HG03354 (cell line): ENCODE measurements at regions not wholly inside any gene's neighbourhood (a gene's known extent, or its start where the extent isn't known, plus 50 kb on each side); places are given as distances from the start of the nearest gene placed in this dataset.

ENCODE experiments used
- ATAC-seq: cut with Tn5 transposase; IDR thresholded peaks from one replicate; pipeline ENCODE4 v1.9.1; 2021; ENCODE audit warnings: mild to moderate bottlenecking; ENCODE audit not compliant: unreplicated experiment, poor library complexity, severe bottlenecking

GRCh38 chr20:24718277-24718676 lies 230.8 kb upstream of the CST7 start:
- no peak for ATAC-seq

- no peak for ATAC-seq
Measured at GRCh38 chr20:24718696-24719095, 230.4 kb upstream of the CST7 start.

- no peak for ATAC-seq
Measured at GRCh38 chr20:24720957-24721356, 228.1 kb upstream of the CST7 start.

- no peak for ATAC-seq
Measured at GRCh38 chr20:24721891-24722568, 227.0 kb upstream of the CST7 start.

GRCh38 chr20:24722586-24722985 lies 226.5 kb upstream of the CST7 start:
- no peak for ATAC-seq

- no peak for ATAC-seq
Measured at GRCh38 chr20:24723186-24723585, 225.9 kb upstream of the CST7 start.

- no peak for ATAC-seq
Measured at GRCh38 chr20:24723647-24724352, 225.3 kb upstream of the CST7 start.

GRCh38 chr20:24724982-24725533 lies 224.0 kb upstream of the CST7 start:
- ATAC-seq: no peak

- no peak for ATAC-seq
Measured at GRCh38 chr20:24727795-24728194, 221.3 kb upstream of the CST7 start.

- ATAC-seq: no peak
Measured at GRCh38 chr20:24729896-24730605, 219.0 kb upstream of the CST7 start.

- ATAC-seq: no peak
Measured at GRCh38 chr20:24730750-24731149, 218.3 kb upstream of the CST7 start.

GRCh38 chr20:24731312-24731711 lies 217.8 kb upstream of the CST7 start:
- no peak for ATAC-seq

GRCh38 chr20:24732076-24732475 lies 217.0 kb upstream of the CST7 start:
- no peak for ATAC-seq

- ATAC-seq: no peak
Measured at GRCh38 chr20:24732599-24732998, 216.5 kb upstream of the CST7 start.

GRCh38 chr20:24733416-24733815 lies 215.7 kb upstream of the CST7 start:
- ATAC-seq: no peak

GRCh38 chr20:24734139-24734538 lies 214.9 kb upstream of the CST7 start:
- ATAC-seq: no peak

- ATAC-seq: no peak
Measured at GRCh38 chr20:24735263-24735662, 213.8 kb upstream of the CST7 start.

- no peak for ATAC-seq
Measured at GRCh38 chr20:24736131-24736843, 212.8 kb upstream of the CST7 start.

GRCh38 chr20:24736844-24737211 lies 212.2 kb upstream of the CST7 start:
- no peak for ATAC-seq

- no peak for ATAC-seq
Measured at GRCh38 chr20:24737212-24737850, 211.7 kb upstream of the CST7 start.
